ENCODE measurements at regions not wholly inside any gene's neighbourhood (a gene's known extent, or its start where the extent isn't known, plus 50 kb on each side); places are given as distances from the start of the nearest gene placed in this dataset.

GRCh38 chr10:85225311-85225710 is 896.9 kb downstream of the CCSER2 start:
- no peaks in the 10 kb centered on the region for H3K36me3 ChIP-seq (ENCODE audit: control insufficient read depth, insufficient read depth, low read length)
- H3K4me3 ChIP-seq (ENCODE audit: low read depth, low read length) = no peak overlapping the region
- no peaks in the 10 kb centered on the region for H3K27me3 ChIP-seq (ENCODE audit: control insufficient read depth, insufficient read depth, low read length)
- H3K4me1 ChIP-seq (ENCODE audit: control insufficient read depth, insufficient read depth, low read length) = no peaks in the 10 kb centered on the region
- H3K9ac ChIP-seq (ENCODE audit: low read depth, low read length) = no peak overlapping the region
- no peaks in the 10 kb centered on the region for H3K9me3 ChIP-seq (ENCODE audit: control insufficient read depth, insufficient read depth, low read length)

GRCh38 chr10:85226596-85226995 is 898.2 kb downstream of the CCSER2 start:
- no peak overlapping the region for H3K9ac ChIP-seq (ENCODE audit: low read depth, low read length)
- no peaks in the 10 kb centered on the region for H3K36me3 ChIP-seq (ENCODE audit: control insufficient read depth, insufficient read depth, low read length)
- no peaks in the 10 kb centered on the region for H3K9me3 ChIP-seq (ENCODE audit: control insufficient read depth, insufficient read depth, low read length)
- no peak overlapping the region for H3K4me3 ChIP-seq (ENCODE audit: low read depth, low read length)
- H3K27me3 ChIP-seq (ENCODE audit: control insufficient read depth, insufficient read depth, low read length) = no peaks in the 10 kb centered on the region
- no peaks in the 10 kb centered on the region for H3K4me1 ChIP-seq (ENCODE audit: control insufficient read depth, insufficient read depth, low read length)

GRCh38 chr10:85228726-85229125 is 900.3 kb downstream of the CCSER2 start:
- H3K9ac ChIP-seq (ENCODE audit: low read depth, low read length) = no peak overlapping the region
- no peaks in the 10 kb centered on the region for H3K36me3 ChIP-seq (ENCODE audit: control insufficient read depth, insufficient read depth, low read length)
- H3K27me3 ChIP-seq (ENCODE audit: control insufficient read depth, insufficient read depth, low read length) = no peaks in the 10 kb centered on the region
- no peaks in the 10 kb centered on the region for H3K4me1 ChIP-seq (ENCODE audit: control insufficient read depth, insufficient read depth, low read length)
- no peaks in the 10 kb centered on the region for H3K9me3 ChIP-seq (ENCODE audit: control insufficient read depth, insufficient read depth, low read length)
- no peak overlapping the region for H3K4me3 ChIP-seq (ENCODE audit: low read depth, low read length)

- no peaks in the 10 kb centered on the region for H3K36me3 ChIP-seq (ENCODE audit: control insufficient read depth, insufficient read depth, low read length)
- no peaks in the 10 kb centered on the region for H3K4me1 ChIP-seq (ENCODE audit: control insufficient read depth, insufficient read depth, low read length)
- H3K9ac ChIP-seq (ENCODE audit: low read depth, low read length) = no peak overlapping the region
- H3K9me3 ChIP-seq (ENCODE audit: control insufficient read depth, insufficient read depth, low read length) = no peaks in the 10 kb centered on the region
- no peak overlapping the region for H3K4me3 ChIP-seq (ENCODE audit: low read depth, low read length)
- no peaks in the 10 kb centered on the region for H3K27me3 ChIP-seq (ENCODE audit: control insufficient read depth, insufficient read depth, low read length)
These were observed 903.3 kb downstream of the CCSER2 start for GRCh38 chr10:85231534-85232270.

- no peak overlapping the region for H3K9ac ChIP-seq (ENCODE audit: low read depth, low read length)
- H3K4me3 ChIP-seq (ENCODE audit: low read depth, low read length) = no peak overlapping the region
- no peaks in the 10 kb centered on the region for H3K27me3 ChIP-seq (ENCODE audit: control insufficient read depth, insufficient read depth, low read length)
- no peaks in the 10 kb centered on the region for H3K4me1 ChIP-seq (ENCODE audit: control insufficient read depth, insufficient read depth, low read length)
- H3K9me3 ChIP-seq (ENCODE audit: control insufficient read depth, insufficient read depth, low read length) = no peaks in the 10 kb centered on the region
- H3K36me3 ChIP-seq (ENCODE audit: control insufficient read depth, insufficient read depth, low read length) = no peaks in the 10 kb centered on the region
These were observed 906.9 kb downstream of the CCSER2 start for GRCh38 chr10:85235258-85235657.

GRCh38 chr10:85238676-85239075 is 910.3 kb downstream of the CCSER2 start:
- Histone ChIP-seq H3K36me3 (ENCODE audit: control insufficient read depth, insufficient read depth, low read length) (no peaks in the 10 kb centered on the region), H3K4me3 (ENCODE audit: low read depth, low read length) (no peak overlapping the region), H3K4me1 (ENCODE audit: control insufficient read depth, insufficient read depth, low read length) (no peaks in the 10 kb centered on the region), H3K9ac (ENCODE audit: low read depth, low read length) (no peak overlapping the region), H3K9me3 (ENCODE audit: control insufficient read depth, insufficient read depth, low read length) (no peaks in the 10 kb centered on the region), H3K27me3 (ENCODE audit: control insufficient read depth, insufficient read depth, low read length) (no peaks in the 10 kb centered on the region)

GRCh38 chr10:85250304-85250703 is 921.9 kb downstream of the CCSER2 start:
- H3K27me3 ChIP-seq (ENCODE audit: control insufficient read depth, insufficient read depth, low read length) = no peaks in the 10 kb centered on the region
- no peak overlapping the region for H3K9ac ChIP-seq (ENCODE audit: low read depth, low read length)
- H3K4me3 ChIP-seq (ENCODE audit: low read depth, low read length) = no peak overlapping the region
- H3K9me3 ChIP-seq (ENCODE audit: control insufficient read depth, insufficient read depth, low read length) = no peaks in the 10 kb centered on the region
- no peaks in the 10 kb centered on the region for H3K4me1 ChIP-seq (ENCODE audit: control insufficient read depth, insufficient read depth, low read length)
- no peaks in the 10 kb centered on the region for H3K36me3 ChIP-seq (ENCODE audit: control insufficient read depth, insufficient read depth, low read length)

- Histone ChIP-seq H3K4me1 (ENCODE audit: control insufficient read depth, insufficient read depth, low read length) (no peaks in the 10 kb centered on the region), H3K9me3 (ENCODE audit: control insufficient read depth, insufficient read depth, low read length) (no peaks in the 10 kb centered on the region), H3K4me3 (ENCODE audit: low read depth, low read length) (no peak overlapping the region), H3K36me3 (ENCODE audit: control insufficient read depth, insufficient read depth, low read length) (no peaks in the 10 kb centered on the region), H3K9ac (ENCODE audit: low read depth, low read length) (no peak overlapping the region), H3K27me3 (ENCODE audit: control insufficient read depth, insufficient read depth, low read length) (no peaks in the 10 kb centered on the region)
These were observed 928.1 kb downstream of the CCSER2 start for GRCh38 chr10:85256481-85256880.

- Histone ChIP-seq H3K4me3 (ENCODE audit: low read depth, low read length) (no peak overlapping the region), H3K9ac (ENCODE audit: low read depth, low read length) (no peak overlapping the region), H3K9me3 (ENCODE audit: control insufficient read depth, insufficient read depth, low read length) (no peaks in the 10 kb centered on the region), H3K27me3 (ENCODE audit: control insufficient read depth, insufficient read depth, low read length) (no peaks in the 10 kb centered on the region), H3K4me1 (ENCODE audit: control insufficient read depth, insufficient read depth, low read length) (no peaks in the 10 kb centered on the region), H3K36me3 (ENCODE audit: control insufficient read depth, insufficient read depth, low read length) (no peaks in the 10 kb centered on the region)
These were observed 931.5 kb downstream of the CCSER2 start for GRCh38 chr10:85259908-85260307.

GRCh38 chr10:85262992-85263391 is 934.6 kb downstream of the CCSER2 start:
- Histone ChIP-seq H3K36me3 (ENCODE audit: control insufficient read depth, insufficient read depth, low read length) (no peaks in the 10 kb centered on the region), H3K4me3 (ENCODE audit: low read depth, low read length) (no peak overlapping the region), H3K4me1 (ENCODE audit: control insufficient read depth, insufficient read depth, low read length) (no peaks in the 10 kb centered on the region), H3K9ac (ENCODE audit: low read depth, low read length) (no peak overlapping the region), H3K9me3 (ENCODE audit: control insufficient read depth, insufficient read depth, low read length) (no peaks in the 10 kb centered on the region), H3K27me3 (ENCODE audit: control insufficient read depth, insufficient read depth, low read length) (no peaks in the 10 kb centered on the region)

- Histone ChIP-seq H3K27me3 (ENCODE audit: control insufficient read depth, insufficient read depth, low read length) (no peaks in the 10 kb centered on the region), H3K9ac (ENCODE audit: low read depth, low read length) (no peak overlapping the region), H3K4me3 (ENCODE audit: low read depth, low read length) (no peak overlapping the region), H3K9me3 (ENCODE audit: control insufficient read depth, insufficient read depth, low read length) (no peaks in the 10 kb centered on the region), H3K36me3 (ENCODE audit: control insufficient read depth, insufficient read depth, low read length) (no peaks in the 10 kb centered on the region), H3K4me1 (ENCODE audit: control insufficient read depth, insufficient read depth, low read length) (no peaks in the 10 kb centered on the region)
These were observed 936.7 kb downstream of the CCSER2 start for GRCh38 chr10:85265121-85265520.

- no peaks in the 10 kb centered on the region for H3K27me3 ChIP-seq (ENCODE audit: control insufficient read depth, insufficient read depth, low read length)
- H3K36me3 ChIP-seq (ENCODE audit: control insufficient read depth, insufficient read depth, low read length) = no peaks in the 10 kb centered on the region
- H3K4me3 ChIP-seq (ENCODE audit: low read depth, low read length) = no peak overlapping the region
- no peaks in the 10 kb centered on the region for H3K4me1 ChIP-seq (ENCODE audit: control insufficient read depth, insufficient read depth, low read length)
- H3K9me3 ChIP-seq (ENCODE audit: control insufficient read depth, insufficient read depth, low read length) = no peaks in the 10 kb centered on the region
- no peak overlapping the region for H3K9ac ChIP-seq (ENCODE audit: low read depth, low read length)
These were observed 938.4 kb downstream of the CCSER2 start for GRCh38 chr10:85266808-85267207.

All from iPS-15b (cell line).